K562 (cell line): ENCODE measurements at regions not wholly inside any gene's neighbourhood (a gene's known extent, or its start where the extent isn't known, plus 50 kb on each side); places are given as distances from the start of the nearest gene placed in this dataset.

Experiments used
- ATAC-seq: fragments of 200-7000 bp; cut with Tn5 transposase; 3 replicates; pipeline ENCODE4 v1.9.1; 2020; ENCODE audit warnings: moderate library complexity
- BruUV-seq: library from RNA; stranded (reverse); fragments of 400-500 nt; replicated peaks from 2 replicates; lab custom pipeline; 2021; lab: Mats Ljungman, UMichigan
- CTCF ChIA-PET: fragments of 300-600 bp; formaldehyde crosslinking; extraction: SDS; loops from one replicate; lab custom pipeline; 2021; ENCODE audit warnings: low intra/inter-chr PET ratio; lab: Yijun Ruan, JAX
- POLR2A ChIA-PET: fragments of 300-600, 350-650 bp; sonication (Branson Sonifier 250); formaldehyde crosslinking; extraction: SDS; loops from one replicate; lab custom pipeline; 2021; ENCODE audit warnings: antibody characterized with exemption, inconsistent platforms; lab: Yijun Ruan, JAX
- DNase-seq, 4 experiments: peaks; one replicate each; pipeline versions ENCODE4 v3.0.0 to v3.0.0-alpha.2; 2011 to 2018; ENCODE audit warnings: low spot score in 3 of 4, mixed read lengths in 3 of 4; ENCODE audit errors: extremely low read depth in 1 of 4
- FAIRE-seq: peaks from 2 replicates; lab custom pipeline; 2011; peaks lifted over from hg19 to GRCh38; lab: Jason Lieb, UNC
- H2AFZ ChIP-seq: 2 replicates; pipeline ENCODE4 v1.6.0; 2011; ENCODE audit warnings: low read depth, low read length, control low read depth, inconsistent platforms
- H3K27ac ChIP-seq: fragments of 200-600 bp; 3 replicates; pipeline ENCODE4 v1.8.0; 2011; ENCODE audit warnings: low read depth, mild to moderate bottlenecking, control low read depth, inconsistent platforms, low read length, moderate library complexity, mixed read lengths; ENCODE audit errors: extremely low read depth
- H3K27me3 ChIP-seq, 2 experiments: fragments of 300-600 bp in 1 of 2; 2 replicates in 1 of 2; 3 replicates in 1 of 2; pipeline versions ENCODE4 v1.6.0 to v1.8.0; 2011; ENCODE audit warnings: inconsistent platforms in 2 of 2, low read length in 2 of 2, mild to moderate bottlenecking in 1 of 2, mixed read lengths in 1 of 2, moderate library complexity in 1 of 2; ENCODE audit not compliant: control insufficient read depth in 2 of 2, insufficient read depth in 2 of 2
- H3K36me3 ChIP-seq: fragments of 300-600 bp; 3 replicates; pipeline ENCODE4 v1.8.0; 2011; ENCODE audit warnings: mild to moderate bottlenecking, low read length, inconsistent platforms; ENCODE audit not compliant: control insufficient read depth, insufficient read depth
- H3K4me1 ChIP-seq, 2 experiments: fragments of 200-600 bp in 1 of 2; replicated peaks in 1 of 2; 2 replicates in 1 of 2; 3 replicates in 1 of 2; pipeline versions ENCODE4 v1.5.1 to v1.8.0; 2011; ENCODE audit warnings: inconsistent platforms in 2 of 2, low read length in 2 of 2, mild to moderate bottlenecking in 1 of 2, mixed read lengths in 1 of 2, moderate library complexity in 1 of 2; ENCODE audit not compliant: control insufficient read depth in 2 of 2, insufficient read depth in 2 of 2
- H3K4me2 ChIP-seq: 2 replicates; pipeline ENCODE4 v1.6.1; 2011; ENCODE audit warnings: low read length, control low read depth, inconsistent platforms, mixed read lengths; ENCODE audit not compliant: insufficient read depth
- H3K4me3 ChIP-seq: fragments of 200-600 bp; sonication (generic), shearing (Covaris generic); 2 replicates; pipeline ENCODE4 v1.5.1; 2016; ENCODE audit warnings: control low read depth, inconsistent platforms
- H3K79me2 ChIP-seq: fragments of 200-600 bp; 3 replicates; pipeline ENCODE4 v1.8.0; 2011; ENCODE audit warnings: low read length, inconsistent platforms; ENCODE audit not compliant: control insufficient read depth, insufficient read depth
- H3K9ac ChIP-seq, 2 experiments: 2 replicates each; pipeline versions ENCODE4 v1.6.0 to v1.6.1; 2011; ENCODE audit warnings: low read depth in 2 of 2, low read length in 2 of 2, control low read depth in 1 of 2, inconsistent platforms in 1 of 2, mild to moderate bottlenecking in 1 of 2, mixed read lengths in 1 of 2; ENCODE audit not compliant: insufficient read depth in 1 of 2
- H3K9me1 ChIP-seq: one replicate; pipeline ENCODE4 v1.6.0; 2011; ENCODE audit warnings: inconsistent platforms, mild to moderate bottlenecking, low read length, moderate library complexity; ENCODE audit not compliant: control insufficient read depth, insufficient read depth
- H3K9me3 ChIP-seq: replicated peaks from 2 replicates; pipeline ENCODE4 v1.5.1; 2011; ENCODE audit warnings: low read depth, low read length, inconsistent platforms; ENCODE audit not compliant: control insufficient read depth, insufficient read depth
- H4K20me1 ChIP-seq: replicated peaks from 2 replicates; pipeline ENCODE4 v1.6.1; 2011; ENCODE audit warnings: low read length, inconsistent platforms, mixed read lengths; ENCODE audit not compliant: control insufficient read depth, insufficient read depth
- ADNP ChIP-seq: fragments of 200-800 bp; sonication (Bioruptor generic); IDR thresholded peaks from 2 replicates; pipeline ENCODE4 v1.6.1; 2016; ENCODE audit warnings: missing genetic modification characterization, missing compliant biosample characterization
- BRD9 ChIP-seq: fragments of 450-650 bp; IDR thresholded peaks from 2 replicates; pipeline ENCODE4 v1.6.1; 2018; ENCODE audit warnings: low read depth; ENCODE audit not compliant: partially characterized antibody
- C11orf30 ChIP-seq: fragments of 450-650 bp; IDR thresholded peaks from 2 replicates; pipeline ENCODE4 v1.6.1; 2016; ENCODE audit warnings: low read depth, mild to moderate bottlenecking
- CBFA2T3 ChIP-seq: fragments of 450-650 bp; IDR thresholded peaks from 2 replicates; pipeline ENCODE4 v1.6.1; 2017
- CBX1 ChIP-seq: sonication (generic); IDR thresholded peaks from 2 replicates; pipeline ENCODE4 v1.6.1; 2016; ENCODE audit warnings: antibody characterized with exemption, low read depth, mild to moderate bottlenecking
- CBX3 ChIP-seq, 2 experiments: IDR thresholded peaks; 1 replicate in 1 of 2; 2 replicates in 1 of 2; pipeline ENCODE4 v1.6.1; 2012; ENCODE audit warnings: inconsistent platforms in 2 of 2, low read length in 2 of 2, borderline replicate concordance in 1 of 2, control low read depth in 1 of 2
- CHD4 ChIP-seq: fragments of 200-600 bp; sonication (generic); IDR thresholded peaks from 3 replicates; pipeline ENCODE4 v1.6.1; 2012; ENCODE audit warnings: low read depth, mild to moderate bottlenecking, mixed read lengths, low read length, inconsistent platforms; ENCODE audit not compliant: insufficient read depth, insufficient replicate concordance, poor library complexity, severe bottlenecking
- HDAC2 ChIP-seq: fragments of 450-650 bp; IDR thresholded peaks from 2 replicates; pipeline ENCODE4 v1.6.1; 2016; ENCODE audit warnings: mild to moderate bottlenecking
- HDGF ChIP-seq: fragments of 450-650 bp; IDR thresholded peaks from 2 replicates; pipeline ENCODE4 v1.6.1; 2016
- KDM1A ChIP-seq, 2 experiments: fragments of 450-650 bp; IDR thresholded peaks; 2 replicates each; pipeline ENCODE4 v1.6.1; 2016; ENCODE audit warnings: mild to moderate bottlenecking in 2 of 2
- MAFG ChIP-seq: fragments of 450-650 bp; conservative IDR thresholded peaks from 2 replicates; pipeline ENCODE4 v1.6.1; 2016; ENCODE audit warnings: missing genetic modification characterization, missing compliant biosample characterization
- MIER1 ChIP-seq: fragments of 450-650 bp; IDR thresholded peaks from 2 replicates; pipeline ENCODE4 v1.6.1; 2016; ENCODE audit warnings: antibody characterized with exemption, mild to moderate bottlenecking, low read depth
- NFE2 ChIP-seq: IDR thresholded peaks from 2 replicates; pipeline ENCODE4 v1.6.1; 2014; ENCODE audit warnings: antibody characterized with exemption, low read depth
- PTBP1 ChIP-seq: fragments of 200-400 bp; formaldehyde crosslinking; IDR thresholded peaks from 2 replicates; pipeline ENCODE4 v1.6.1; 2017; ENCODE audit warnings: low read depth, low read length
- PYGO2 ChIP-seq: fragments of 450-650 bp; IDR thresholded peaks from 2 replicates; pipeline ENCODE4 v1.6.1; 2016; ENCODE audit warnings: mild to moderate bottlenecking, missing genetic modification characterization, moderate library complexity, missing compliant biosample characterization
- RBM25 ChIP-seq: fragments of 200-400 bp; formaldehyde crosslinking; IDR thresholded peaks from 2 replicates; pipeline ENCODE4 v1.6.1; 2018; ENCODE audit warnings: low read length, low read depth, moderate library complexity; ENCODE audit not compliant: severe bottlenecking
- RCOR1 ChIP-seq, 2 experiments: IDR thresholded peaks; 2 replicates each; pipeline ENCODE4 v1.6.1; 2012; ENCODE audit warnings: low read depth in 2 of 2, low read length in 2 of 2, borderline replicate concordance in 1 of 2, improper control_type of control experiment in 1 of 2
- SMARCA5 ChIP-seq: fragments of 450-650 bp; IDR thresholded peaks from 2 replicates; pipeline ENCODE4 v1.6.1; 2016
- SNIP1 ChIP-seq: fragments of 450-650 bp; IDR thresholded peaks from 2 replicates; pipeline ENCODE4 v1.7.1; 2017; ENCODE audit warnings: low read depth, mild to moderate bottlenecking
- SP1 ChIP-seq: sonication (generic); formaldehyde crosslinking; IDR thresholded peaks from 2 replicates; pipeline ENCODE4 v1.8.1; 2022; ENCODE audit warnings: mild to moderate bottlenecking, missing genetic modification reagents
- SREBF2 ChIP-seq: sonication (generic); formaldehyde crosslinking; IDR thresholded peaks from 2 replicates; pipeline ENCODE4 v1.4.0; 2020; ENCODE audit warnings: mild to moderate bottlenecking, missing genetic modification reagents
- ZFP36 ChIP-seq: fragments of 150-350 bp; IDR thresholded peaks from 2 replicates; pipeline ENCODE4 v1.6.1; 2018; ENCODE audit warnings: low read length, low read depth; ENCODE audit not compliant: partially characterized antibody
- ZFX ChIP-seq: sonication (generic); formaldehyde crosslinking; IDR thresholded peaks from 2 replicates; pipeline ENCODE4 v1.8.0; 2022; ENCODE audit warnings: mild to moderate bottlenecking, missing genetic modification reagents, moderate library complexity
- ZNF143 ChIP-seq: sonication (generic); formaldehyde crosslinking; IDR thresholded peaks from 2 replicates; pipeline ENCODE4 v1.9.0; 2022; ENCODE audit warnings: mild to moderate bottlenecking, missing genetic modification reagents
- WGBS: fragments of 100-300 bp; shearing (Covaris generic); methylation state at CpG from one replicate; pipeline ENCODE4 v1.1.6; 2016; ENCODE audit warnings: low coverage, mixed read lengths; ENCODE audit not compliant: insufficient coverage; ENCODE audit errors: missing lambda C conversion rate; 5-methylcytosine and 5-hydroxymethylcytosine counted together
- in situ Hi-C: fragments of 300-500 bp; cut with MboI; formaldehyde crosslinking; loops from 4 replicates; pipeline ENCODE4 v1.15.0; 2018; ENCODE audit warnings: inconsistent platforms, mixed read lengths
- intact Hi-C: fragments of 100-400 bp; cut with micrococcal nuclease; formaldehyde crosslinking; loops from 2 replicates; pipeline ENCODE4 v1.14.2; 2022
- TF ChIP-seq, protein P1 (sequence below): fragments of 250-450 bp; sonication (Bioruptor Pico); IDR thresholded peaks from 2 replicates; pipeline ENCODE4 v1.4.0; 2020; ENCODE audit warnings: borderline replicate concordance

DNA sequence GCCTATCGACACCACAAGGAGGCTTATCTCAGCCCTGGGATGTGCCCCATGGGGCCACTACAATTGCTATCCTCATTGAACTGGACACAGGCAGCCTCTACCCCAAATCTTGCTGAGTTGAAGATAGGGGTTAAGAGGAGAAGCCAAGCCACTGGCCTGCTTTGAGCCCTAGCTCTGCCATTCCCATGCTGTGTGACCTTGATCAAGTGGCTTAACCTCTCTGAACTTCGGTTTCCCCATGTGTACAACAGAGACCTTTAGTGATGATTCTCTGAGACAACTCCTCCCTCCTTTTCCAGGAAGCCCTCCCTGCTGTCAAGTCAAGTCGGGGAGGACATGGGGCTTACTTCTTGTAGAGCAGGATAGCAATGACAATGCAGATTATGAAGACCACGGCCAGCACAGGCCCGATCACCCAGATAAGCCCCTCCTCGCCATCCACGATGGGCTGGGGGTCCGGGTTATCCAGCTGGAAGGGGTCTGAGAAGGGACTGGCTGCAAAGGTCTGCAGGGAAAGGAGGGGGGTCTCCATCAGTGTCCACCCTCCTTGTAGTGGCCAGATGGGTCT is 121.6 kb downstream of the PTPRS start:
- WGBS, result 34% methylated on average over 5 of the region's 8 CpGs
- Histone ChIP-seq H3K36me3 (peaks cover 35% of the 10 kb centered on the region; the same call in 2 of the 3 replicates), H3K27ac (no peak overlapping the region), H3K79me2 (no peaks in the 10 kb centered on the region), H2AFZ (no peak overlapping the region), H3K4me3 (no peak overlapping the region), H3K4me2 (no peak overlapping the region), H3K9me3 (no peaks in the 10 kb centered on the region), H3K9me1 (no peaks in the 10 kb centered on the region), H3K27me3 (no peaks in the 10 kb centered on the region), H3K4me1 (peaks cover 0 to 4% of the 10 kb centered on the region in 2 experiments; a peak in 3 of 5 replicates), H4K20me1 (no peaks in the 10 kb centered on the region), H3K9ac (no peak overlapping the region)
- DNase-seq (no peak), ATAC-seq (no peak), FAIRE-seq (no peak)
- intact Hi-C loops, result no loop called here
- BruUV-seq, result no TSS peak
- POLR2A ChIA-PET, result no interaction called here
- CTCF ChIA-PET, result no interaction called here
- in situ Hi-C loops, result no loop called here
- TF ChIP-seq ZFP36, result peak; percentile 94
- TF ChIP-seq ZNF143 (CRISPR knock-in tag), result no peak
- peak; percentile 89 for TF ChIP-seq BRD9
- TF ChIP-seq, protein P1, sequence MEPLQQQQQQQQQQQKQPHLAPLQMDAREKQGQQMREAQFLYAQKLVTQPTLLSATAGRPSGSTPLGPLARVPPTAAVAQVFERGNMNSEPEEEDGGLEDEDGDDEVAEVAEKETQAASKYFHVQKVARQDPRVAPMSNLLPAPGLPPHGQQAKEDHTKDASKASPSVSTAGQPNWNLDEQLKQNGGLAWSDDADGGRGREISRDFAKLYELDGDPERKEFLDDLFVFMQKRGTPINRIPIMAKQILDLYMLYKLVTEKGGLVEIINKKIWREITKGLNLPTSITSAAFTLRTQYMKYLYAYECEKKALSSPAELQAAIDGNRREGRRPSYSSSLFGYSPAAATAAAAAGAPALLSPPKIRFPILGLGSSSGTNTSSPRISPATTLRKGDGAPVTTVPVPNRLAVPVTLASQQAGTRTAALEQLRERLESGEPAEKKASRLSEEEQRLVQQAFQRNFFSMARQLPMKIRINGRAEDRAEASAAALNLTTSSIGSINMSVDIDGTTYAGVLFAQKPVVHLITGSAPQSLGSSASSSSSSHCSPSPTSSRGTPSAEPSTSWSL (CRISPR knock-in tag), result no peak
- 0 out of 2 replicates have a peak, but pooled peaks have one; percentile 78 for TF ChIP-seq PTBP1
- TF ChIP-seq NFE2, result peak; percentile 43; the same call in 1 of the 2 replicates
- peak; percentile 51 for TF ChIP-seq MAFG (tag)
- TF ChIP-seq RCOR1 (IDR thresholded peaks at IDR 0.05; ENCODE audit: borderline replicate concordance in 1 of 2, low read depth in 2 of 2, low read length in 2 of 2), result peak; percentile 27 to 60; a peak in 1 of 4 replicates
- peak; percentile 98 for TF ChIP-seq RBM25
- peak in 1 of 2 experiments; percentile 42; a peak in 1 of 3 replicates for TF ChIP-seq CBX3 (IDR thresholded peaks at IDR 0.05; ENCODE audit: borderline replicate concordance in 1 of 2, low read length in 2 of 2)
- peak; percentile 74 for TF ChIP-seq HDAC2
- TF ChIP-seq ZFX, result no peak
- TF ChIP-seq C11orf30, result peak; percentile 39
- no peak for TF ChIP-seq HDGF
- no peak for TF ChIP-seq MIER1
- peak; percentile 39; the same call in 1 of the 2 replicates for TF ChIP-seq CBX1
- TF ChIP-seq SNIP1, result no peak
- TF ChIP-seq KDM1A (IDR thresholded peaks at IDR 0.05), result peak; percentile 73 to 89
- no peak for TF ChIP-seq SREBF2 (CRISPR knock-in tag)
- no peak for TF ChIP-seq SP1 (CRISPR knock-in tag)
- TF ChIP-seq ADNP (tag), result peak; percentile 72
- no peak for TF ChIP-seq PYGO2 (tag)
- TF ChIP-seq CHD4, result peak; percentile 65
- 0 out of 2 replicates have a peak, but pooled peaks have one; percentile 6 for TF ChIP-seq CBFA2T3
- peak; percentile 95 for TF ChIP-seq SMARCA5
